IMR-90 (cell line): ENCODE measurements at regions not wholly inside any gene's neighbourhood (a gene's known extent, or its start where the extent isn't known, plus 50 kb on each side); places are given as distances from the start of the nearest gene placed in this dataset.
A peak's percentile ranks its signal among the peaks of the same experiment; 100 is the strongest.

ENCODE experiments used
- ATAC-seq: fragments of 200-7000 bp; cut with Tn5 transposase; 2 replicates; pipeline ENCODE4 v1.9.1; 2020; ENCODE audit warnings: low read depth, mild to moderate bottlenecking, moderate library complexity
- BruUV-seq: library from RNA; stranded (reverse); fragments of 400-500 nt; replicated peaks from 2 replicates; lab custom pipeline; 2021; lab: Mats Ljungman, UMichigan
- CTCF ChIA-PET: fragments of 300-600 bp; formaldehyde crosslinking; extraction: SDS; loops from one replicate; lab custom pipeline; 2021; ENCODE audit warnings: antibody characterized with exemption; lab: Yijun Ruan, JAX
- POLR2A ChIA-PET: fragments of 300-600 bp; sonication (Branson Sonifier 250); formaldehyde crosslinking; loops from one replicate; lab custom pipeline; 2022; ENCODE audit warnings: antibody characterized with exemption; ENCODE audit not compliant: unreplicated experiment; lab: Charles Lee
- DNase-seq: peaks from one replicate; pipeline ENCODE4 v3.0.0; 2013
- H2AFZ ChIP-seq: replicated peaks from 2 replicates; pipeline ENCODE3; 2013; ENCODE audit warnings: low read length, mild to moderate bottlenecking; ENCODE audit not compliant: poor library complexity
- H2AK5ac ChIP-seq: 2 replicates; pipeline ENCODE4 v1.6.1; 2013; ENCODE audit warnings: low read depth, low read length, inconsistent platforms
- H2AK9ac ChIP-seq: replicated peaks from 2 replicates; pipeline ENCODE3; 2013; ENCODE audit warnings: mild to moderate bottlenecking, low read depth, low read length, moderate library complexity; ENCODE audit not compliant: poor library complexity
- H2BK120ac ChIP-seq: 2 replicates; pipeline ENCODE4 v1.6.1; 2013; ENCODE audit warnings: low read depth, low read length, inconsistent platforms
- H2BK15ac ChIP-seq: 3 replicates; pipeline ENCODE4 v1.6.1; 2013; ENCODE audit warnings: low read depth, low read length, inconsistent platforms
- H2BK20ac ChIP-seq: 2 replicates; pipeline ENCODE4 v1.6.1; 2013; ENCODE audit warnings: low read depth, mild to moderate bottlenecking, inconsistent platforms, low read length, moderate library complexity
- H2BK5ac ChIP-seq: 2 replicates; pipeline ENCODE4 v1.6.1; 2013; ENCODE audit warnings: mild to moderate bottlenecking, low read depth, low read length, inconsistent platforms; ENCODE audit not compliant: poor library complexity, severe bottlenecking
- H3K14ac ChIP-seq: replicated peaks from 2 replicates; pipeline ENCODE4 v1.6.1; 2013; ENCODE audit warnings: low read depth, low read length, inconsistent platforms
- H3K18ac ChIP-seq: 2 replicates; pipeline ENCODE4 v1.6.1; 2013; ENCODE audit warnings: low read depth, low read length, control low read depth
- H3K23ac ChIP-seq: 2 replicates; pipeline ENCODE4 v1.6.1; 2013; ENCODE audit warnings: low read depth, low read length, inconsistent platforms
- H3K27ac ChIP-seq: 2 replicates; pipeline ENCODE4 v1.5.1; 2013; ENCODE audit warnings: mild to moderate bottlenecking, control low read depth, low read length; ENCODE audit not compliant: insufficient read depth
- H3K27me3 ChIP-seq: 2 replicates; pipeline ENCODE4 v1.6.1; 2013; ENCODE audit warnings: low read length; ENCODE audit not compliant: control insufficient read depth, insufficient read depth
- H3K36me3 ChIP-seq: 2 replicates; pipeline ENCODE4 v1.6.1; 2013; ENCODE audit warnings: low read length, mixed read lengths; ENCODE audit not compliant: control insufficient read depth, insufficient read depth
- H3K4ac ChIP-seq: 2 replicates; pipeline ENCODE4 v1.6.1; 2013; ENCODE audit warnings: low read depth, low read length, inconsistent platforms
- H3K4me1 ChIP-seq: 2 replicates; pipeline ENCODE4 v1.6.1; 2013; ENCODE audit warnings: low read length, mixed read lengths; ENCODE audit not compliant: control insufficient read depth, insufficient read depth
- H3K4me2 ChIP-seq: 2 replicates; pipeline ENCODE4 v1.6.1; 2013; ENCODE audit warnings: low read depth, mild to moderate bottlenecking, control low read depth, low read length, moderate library complexity
- H3K4me3 ChIP-seq: 2 replicates; pipeline ENCODE4 v1.5.1; 2013; ENCODE audit warnings: low read depth, mild to moderate bottlenecking, control low read depth, low read length, moderate library complexity; ENCODE audit not compliant: insufficient read depth
- H3K56ac ChIP-seq: 2 replicates; pipeline ENCODE4 v1.6.1; 2013; ENCODE audit warnings: low read length, inconsistent platforms; ENCODE audit not compliant: insufficient read depth; ENCODE audit errors: extremely low read depth
- H3K79me1 ChIP-seq, 2 experiments: 2 replicates each; pipeline ENCODE4 v1.6.1; 2013; ENCODE audit warnings: low read length in 2 of 2, inconsistent platforms in 1 of 2, low read depth in 1 of 2
- H3K9ac ChIP-seq: 2 replicates; pipeline ENCODE4 v1.6.1; 2013; ENCODE audit warnings: low read depth, low read length, control low read depth
- H3K9me1 ChIP-seq: 2 replicates; pipeline ENCODE4 v1.6.1; 2013; ENCODE audit warnings: low read length, inconsistent platforms; ENCODE audit not compliant: insufficient read depth
- H3K9me3 ChIP-seq: 2 replicates; pipeline ENCODE4 v1.6.1; 2013; ENCODE audit warnings: low read length; ENCODE audit not compliant: control insufficient read depth, insufficient read depth
- H4K20me1 ChIP-seq: 2 replicates; pipeline ENCODE4 v1.6.1; 2013; ENCODE audit warnings: low read length, inconsistent platforms; ENCODE audit not compliant: insufficient read depth
- H4K5ac ChIP-seq: 2 replicates; pipeline ENCODE4 v1.6.1; 2013; ENCODE audit warnings: mild to moderate bottlenecking, low read depth, low read length, control low read depth
- H4K8ac ChIP-seq, 2 experiments: 2 replicates each; pipeline ENCODE4 v1.6.1; 2013; ENCODE audit warnings: low read depth in 2 of 2, low read length in 2 of 2, control low read depth in 1 of 2, inconsistent platforms in 1 of 2
- H4K91ac ChIP-seq: 2 replicates; pipeline ENCODE4 v1.6.1; 2013; ENCODE audit warnings: low read depth, low read length, inconsistent platforms; ENCODE audit not compliant: insufficient read depth
- BHLHE40 ChIP-seq: fragments of 150-350 bp; IDR thresholded peaks from 2 replicates; pipeline ENCODE4 v1.6.1; 2016; ENCODE audit warnings: mild to moderate bottlenecking, low read depth, low read length
- CEBPB ChIP-seq: IDR thresholded peaks from 2 replicates; pipeline ENCODE4 v1.6.1; 2012; ENCODE audit warnings: low read depth, low read length, improper control_type of control experiment
- CHD1 ChIP-seq: IDR thresholded peaks from 2 replicates; pipeline ENCODE4 v1.6.1; 2012; ENCODE audit warnings: low read depth, low read length, improper control_type of control experiment
- CTCF ChIP-seq: conservative IDR thresholded peaks from 2 replicates; pipeline ENCODE4 v1.5.1; 2012; ENCODE audit warnings: mild to moderate bottlenecking, low read depth, low read length, improper control_type of control experiment
- ELK1 ChIP-seq: fragments of 150-350 bp; IDR thresholded peaks from 2 replicates; pipeline ENCODE4 v1.6.1; 2016; ENCODE audit warnings: low read depth, mild to moderate bottlenecking, low read length, moderate library complexity, borderline replicate concordance
- FOS ChIP-seq: fragments of 150-350 bp; IDR thresholded peaks from 2 replicates; pipeline ENCODE4 v1.6.1; 2016; ENCODE audit warnings: low read depth, low read length
- MAFK ChIP-seq: IDR thresholded peaks from 2 replicates; pipeline ENCODE4 v1.6.1; 2012; ENCODE audit warnings: low read depth, low read length, improper control_type of control experiment
- MAZ ChIP-seq: IDR thresholded peaks from 2 replicates; pipeline ENCODE4 v1.6.1; 2012; ENCODE audit warnings: low read depth, mild to moderate bottlenecking, low read length, improper control_type of control experiment, moderate library complexity, borderline replicate concordance
- MXI1 ChIP-seq: IDR thresholded peaks from 2 replicates; pipeline ENCODE4 v1.6.1; 2012; ENCODE audit warnings: low read depth, mild to moderate bottlenecking, low read length, moderate library complexity, borderline replicate concordance
- NFE2L2 ChIP-seq: fragments of 150-350 bp; IDR thresholded peaks from 2 replicates; pipeline ENCODE4 v1.6.1; 2016; ENCODE audit warnings: low read depth, mild to moderate bottlenecking, low read length
- POLR2A ChIP-seq: IDR thresholded peaks from 2 replicates; pipeline ENCODE4 v1.6.1; 2012; ENCODE audit warnings: mild to moderate bottlenecking, low read depth, low read length
- RAD21 ChIP-seq: IDR thresholded peaks from 2 replicates; pipeline ENCODE4 v1.6.1; 2012; ENCODE audit warnings: low read length, improper control_type of control experiment
- RCOR1 ChIP-seq: IDR thresholded peaks from 2 replicates; pipeline ENCODE4 v1.6.1; 2012; ENCODE audit warnings: mild to moderate bottlenecking, low read length, improper control_type of control experiment; ENCODE audit not compliant: insufficient replicate concordance
- RFX5 ChIP-seq: IDR thresholded peaks from 2 replicates; pipeline ENCODE4 v1.8.0; 2012; ENCODE audit warnings: low read depth, mild to moderate bottlenecking, low read length, moderate library complexity
- SMC3 ChIP-seq: fragments of 150-350 bp; IDR thresholded peaks from 2 replicates; pipeline ENCODE4 v1.6.1; 2016; ENCODE audit warnings: low read depth, mild to moderate bottlenecking, antibody characterized with exemption, low read length, moderate library complexity
- USF2 ChIP-seq: fragments of 150-350 bp; IDR thresholded peaks from 2 replicates; pipeline ENCODE4 v1.6.1; 2017; ENCODE audit warnings: mild to moderate bottlenecking, antibody characterized with exemption, low read length, low read depth
- WGBS, 2 experiments: methylation state at CpG; one replicate each; pipeline versions ENCODE4 v1.1.5 to v1.1.7; 2013; ENCODE audit warnings: missing lambda C conversion rate in 2 of 2; ENCODE audit not compliant: insufficient read length in 1 of 2; ENCODE audit errors: extremely low coverage in 2 of 2; 5-methylcytosine and 5-hydroxymethylcytosine counted together
- dilution Hi-C: fragments of 300-500 bp; cut with HindIII; formaldehyde crosslinking; loops from one replicate; pipeline ENCODE4 v1.14.3; 2018; ENCODE audit warnings: low sequenced_read_pairs; ENCODE audit not compliant: unreplicated experiment
- in situ Hi-C: fragments of 300-500 bp; cut with MboI; formaldehyde crosslinking; loops from 3 replicates; pipeline ENCODE4 v1.14.3; 2019; ENCODE audit warnings: low sequenced_read_pairs, inconsistent platforms, mixed read lengths
- intact Hi-C: fragments of 100-400 bp; cut with micrococcal nuclease; formaldehyde crosslinking; loops from 2 replicates; pipeline ENCODE4 v1.10.0; 2022

GRCh38 chr1:55839626-55840025 is 624.5 kb upstream of the USP24 start:
- no peak overlapping the region for H3K4me2 ChIP-seq
- ChIA-PET CTCF (interaction anchor here (1.0 to 1.2 kb wide), 2 partner anchors 9 to 13 kb away, joined by 3 to 4 read pairs; no protein-coding TSS in a partner anchor), POLR2A (no interaction called here)
- WGBS, 2 experiments = no CpG with 5 or more reads among the region's 5 CpGs
- H3K18ac ChIP-seq = peak overlapping the region; percentile 71
- no peak overlapping the region for H2AK9ac ChIP-seq
- peak overlapping the region; percentile 20; the same call in 1 of the 2 replicates for H4K91ac ChIP-seq
- H3K9me1 ChIP-seq = no peaks in the 10 kb centered on the region
- H2BK20ac ChIP-seq = no peak overlapping the region
- no peak overlapping the region; a peak in 1 of 4 replicates for H4K8ac ChIP-seq
- H4K5ac ChIP-seq = peak overlapping the region; percentile 74
- H3K14ac ChIP-seq = 0 out of 2 replicates have a peak overlapping the region, but pooled peaks have one; percentile 1
- H3K4me3 ChIP-seq = no peak overlapping the region
- no peak overlapping the region for H3K23ac ChIP-seq
- no peak overlapping the region for H3K56ac ChIP-seq
- dilution Hi-C loops = no loop called here
- no peak for ATAC-seq
- no peak overlapping the region; the same call in 1 of the 2 replicates for H3K27ac ChIP-seq
- H3K36me3 ChIP-seq = no peaks in the 10 kb centered on the region
- H4K20me1 ChIP-seq = no peaks in the 10 kb centered on the region
- H3K27me3 ChIP-seq = no peaks in the 10 kb centered on the region; the same call in 1 of the 2 replicates
- peak overlapping the region; percentile 36; the same call in 1 of the 2 replicates for H2BK120ac ChIP-seq
- TF ChIP-seq MAZ = no peak
- no peak for TF ChIP-seq CHD1
- TF ChIP-seq RFX5 = no peak
- no peak for TF ChIP-seq SMC3
- TF ChIP-seq POLR2A = no peak
- TF ChIP-seq MXI1 = no peak
- TF ChIP-seq FOS = no peak
- no peak for TF ChIP-seq BHLHE40
- no peak for TF ChIP-seq RAD21
- TF ChIP-seq CTCF = no peak
- TF ChIP-seq NFE2L2 = no peak
- no peak for TF ChIP-seq RCOR1
- no peak for TF ChIP-seq CEBPB
- TF ChIP-seq ELK1 = no peak
- TF ChIP-seq MAFK = no peak
- TF ChIP-seq USF2 = no peak
- 0 out of 2 replicates have a peak overlapping the region, but pooled peaks have one; percentile 37 for H3K4ac ChIP-seq
- no peaks in the 10 kb centered on the region for H3K4me1 ChIP-seq
- H2AFZ ChIP-seq = no peak overlapping the region
- no peak overlapping the region for H3K9ac ChIP-seq
- H3K9me3 ChIP-seq = no peaks in the 10 kb centered on the region
- in situ Hi-C loops = no loop called here
- intact Hi-C loops = loop anchor here (10.0 kb wide), 1 partner anchor 335 kb away; no protein-coding TSS in a partner anchor
- H2BK15ac ChIP-seq = peak overlapping the region; percentile 75; the same call in 2 of the 3 replicates
- H2AK5ac ChIP-seq = no peak overlapping the region
- BruUV-seq = no TSS peak
- no peak for DNase-seq
- no peak overlapping the region for H2BK5ac ChIP-seq
- H3K79me1 ChIP-seq = no peaks in the 10 kb centered on the region
